GM23248 (cell line): ENCODE measurements at regions not wholly inside any gene's neighbourhood (a gene's known extent, or its start where the extent isn't known, plus 50 kb on each side); places are given as distances from the start of the nearest gene placed in this dataset.
A peak's percentile ranks its signal among the peaks of the same experiment; 100 is the strongest.

Experiments used
- DNase-seq: peaks from one replicate; pipeline ENCODE4 v3.0.0-alpha.2; 2015
- H2AFZ ChIP-seq: fragments of 200-600 bp; sonication (generic); 2 replicates; pipeline ENCODE4 v1.6.1; 2016; ENCODE audit warnings: antibody characterized with exemption
- H3F3A ChIP-seq: fragments of 200-600 bp; sonication (generic); 2 replicates; pipeline ENCODE4 v1.6.1; 2016; ENCODE audit warnings: mild to moderate bottlenecking, antibody characterized with exemption, mixed run types; ENCODE audit not compliant: insufficient read depth
- H3K27ac ChIP-seq: fragments of 200-600 bp; sonication (generic); 2 replicates; pipeline ENCODE4 v1.5.1; 2016; ENCODE audit warnings: mild to moderate bottlenecking
- H3K27me3 ChIP-seq: fragments of 200-600 bp; sonication (generic); replicated peaks from 2 replicates; pipeline ENCODE4 v1.6.1; 2016; ENCODE audit warnings: mild to moderate bottlenecking; ENCODE audit not compliant: insufficient read depth
- H3K36me3 ChIP-seq: fragments of 200-600 bp; sonication (generic); 2 replicates; pipeline ENCODE4 v1.6.1; 2016; ENCODE audit warnings: low read depth, mild to moderate bottlenecking
- H3K4me1 ChIP-seq: fragments of 200-600 bp; sonication (generic); 2 replicates; pipeline ENCODE4 v1.6.1; 2016; ENCODE audit warnings: mild to moderate bottlenecking; ENCODE audit not compliant: insufficient read depth
- H3K4me2 ChIP-seq: fragments of 200-600 bp; sonication (generic); one replicate; pipeline ENCODE4 v1.6.1; 2016; ENCODE audit warnings: mild to moderate bottlenecking; ENCODE audit not compliant: unreplicated experiment
- H3K4me3 ChIP-seq: fragments of 200-600 bp; sonication (generic); 2 replicates; pipeline ENCODE4 v1.5.1; 2016; ENCODE audit warnings: mild to moderate bottlenecking
- H3K79me2 ChIP-seq: fragments of 200-600 bp; sonication (generic); 2 replicates; pipeline ENCODE4 v1.6.1; 2016; ENCODE audit warnings: mild to moderate bottlenecking; ENCODE audit not compliant: insufficient read depth
- H3K9ac ChIP-seq: fragments of 200-600 bp; sonication (generic); 2 replicates; pipeline ENCODE4 v1.6.1; 2016; ENCODE audit warnings: mild to moderate bottlenecking
- H3K9me2 ChIP-seq: fragments of 200-600 bp; sonication (generic); 2 replicates; pipeline ENCODE4 v1.6.1; 2016; ENCODE audit warnings: mixed run types, mild to moderate bottlenecking, moderate library complexity; ENCODE audit not compliant: insufficient read depth
- H3K9me3 ChIP-seq: fragments of 200-600 bp; sonication (generic); one replicate; pipeline ENCODE4 v1.6.1; 2017; ENCODE audit warnings: low read depth
- H4K20me1 ChIP-seq: fragments of 200-600 bp; sonication (generic); 2 replicates; pipeline ENCODE4 v1.6.0; 2016; ENCODE audit not compliant: insufficient read depth
- EZH2 ChIP-seq: fragments of 200-600 bp; sonication (generic); IDR thresholded peaks from 2 replicates; pipeline ENCODE4 v1.6.1; 2018; ENCODE audit warnings: antibody characterized with exemption, mild to moderate bottlenecking; ENCODE audit not compliant: insufficient read depth, poor library complexity, severe bottlenecking
- EZH2phosphoT487 ChIP-seq: fragments of 200-600 bp; sonication (generic); IDR thresholded peaks from 2 replicates; pipeline ENCODE4 v1.6.1; 2018; ENCODE audit warnings: antibody characterized with exemption, moderate library complexity, mild to moderate bottlenecking, low read depth; ENCODE audit not compliant: insufficient read depth
- WGBS, 2 experiments: methylation state at CpG; one replicate each; pipeline ENCODE4 v1.1.6; 2015 to 2017; ENCODE audit warnings: low lambda C conversion rate in 2 of 2, low coverage in 1 of 2; ENCODE audit errors: missing lambda C conversion rate in 2 of 2; 5-methylcytosine and 5-hydroxymethylcytosine counted together
- in situ Hi-C: fragments of 300-500 bp; cut with MboI; formaldehyde crosslinking; loops from 2 replicates; pipeline ENCODE4 v1.15.0; 2020

DNA sequence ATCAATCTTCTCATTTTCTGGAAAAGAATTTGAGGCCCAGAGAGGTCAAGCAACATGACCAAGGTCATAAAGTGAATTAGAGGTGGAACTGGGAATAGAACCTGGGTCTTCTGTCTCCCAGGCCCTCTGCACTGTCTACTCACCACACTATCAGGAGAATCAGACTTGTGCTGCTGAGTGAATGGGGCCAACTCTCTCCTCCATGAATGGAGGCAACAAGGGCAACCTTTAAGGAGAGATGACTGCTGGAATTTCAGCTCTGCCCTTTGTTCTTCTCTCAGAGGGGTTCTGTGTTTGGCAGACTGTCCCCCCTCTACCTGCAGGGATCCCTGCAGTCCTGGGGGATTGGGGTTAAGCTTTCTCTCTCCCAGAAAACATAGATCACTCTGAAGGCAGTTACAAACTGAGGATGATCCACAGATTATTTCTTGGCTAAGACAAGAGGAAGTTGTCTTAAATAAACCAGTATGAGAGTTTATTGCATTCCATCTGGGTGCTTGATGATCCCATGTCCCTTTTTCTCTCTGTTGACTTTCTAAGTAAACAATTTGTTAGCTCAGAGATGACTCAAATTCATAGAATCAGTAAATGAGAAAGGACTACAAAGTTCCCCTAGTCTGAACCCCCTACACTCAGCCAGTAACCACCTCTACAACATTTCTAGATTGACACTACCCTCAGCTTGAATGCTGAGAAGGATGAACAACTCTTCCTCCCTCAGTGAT is 99.0 kb upstream of the LIPC start:
- peak overlapping the region; percentile 87 for H3K4me2 ChIP-seq
- DNase-seq, result peak; percentile 77

DNA sequence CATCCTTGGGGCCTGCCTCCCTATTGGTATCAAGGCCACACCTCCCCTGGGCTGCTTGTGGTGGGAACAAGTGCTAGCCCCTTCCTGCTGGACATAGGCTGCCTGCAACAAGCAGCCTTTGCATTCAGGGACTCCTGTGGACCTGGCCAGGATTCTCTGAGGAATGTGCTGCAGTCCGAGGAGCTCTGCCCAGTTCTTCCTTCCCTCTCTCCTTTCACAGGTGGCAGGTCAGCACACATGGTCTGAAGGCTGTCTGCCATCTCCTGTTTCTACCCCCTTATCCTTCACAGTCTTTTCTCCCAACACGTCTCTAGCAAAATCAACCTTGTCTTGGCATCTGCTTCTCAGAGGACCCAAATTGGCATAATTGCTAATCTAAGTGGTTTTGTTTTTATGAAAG is 97.0 kb upstream of the LIPC start:
- Histone ChIP-seq H3K9ac (no peak overlapping the region), H3K4me3 (no peak overlapping the region), H3K4me1 (peaks cover 36% of the 10 kb centered on the region), H3K79me2 (no peaks in the 10 kb centered on the region), H3K4me2 (no peak overlapping the region), H3K27ac (no peak overlapping the region), H3K27me3 (no peaks in the 10 kb centered on the region), H4K20me1 (no peaks in the 10 kb centered on the region), H2AFZ (no peak overlapping the region), H3F3A (peaks cover 29% of the 10 kb centered on the region), H3K9me3 (no peaks in the 10 kb centered on the region), H3K9me2 (no peaks in the 10 kb centered on the region), H3K36me3 (no peaks in the 10 kb centered on the region)
- TF ChIP-seq EZH2phosphoT487 (no peak), EZH2 (no peak)
- no peak for DNase-seq
- in situ Hi-C loops, result no loop called here
- 91 to 100% methylated on average over 2 of the region's 2 CpGs for WGBS, 2 experiments

More for the DNA sequence above, 99.0 kb upstream of the LIPC start:
- Histone ChIP-seq H3K36me3 (no peaks in the 10 kb centered on the region), H2AFZ (peak overlapping the region; percentile 59; the same call in 1 of the 2 replicates), H4K20me1 (no peaks in the 10 kb centered on the region), H3K4me1 (peaks cover 36% of the 10 kb centered on the region), H3K27me3 (no peaks in the 10 kb centered on the region), H3K79me2 (no peaks in the 10 kb centered on the region), H3F3A (peaks cover 28% of the 10 kb centered on the region), H3K9ac (peak overlapping the region; percentile 73), H3K4me3 (no peak overlapping the region), H3K9me3 (no peaks in the 10 kb centered on the region), H3K9me2 (no peaks in the 10 kb centered on the region), H3K27ac (peak overlapping the region; percentile 95)
- TF ChIP-seq EZH2, result no peak
- TF ChIP-seq EZH2phosphoT487, result no peak
- in situ Hi-C loops, result no loop called here

DNA sequence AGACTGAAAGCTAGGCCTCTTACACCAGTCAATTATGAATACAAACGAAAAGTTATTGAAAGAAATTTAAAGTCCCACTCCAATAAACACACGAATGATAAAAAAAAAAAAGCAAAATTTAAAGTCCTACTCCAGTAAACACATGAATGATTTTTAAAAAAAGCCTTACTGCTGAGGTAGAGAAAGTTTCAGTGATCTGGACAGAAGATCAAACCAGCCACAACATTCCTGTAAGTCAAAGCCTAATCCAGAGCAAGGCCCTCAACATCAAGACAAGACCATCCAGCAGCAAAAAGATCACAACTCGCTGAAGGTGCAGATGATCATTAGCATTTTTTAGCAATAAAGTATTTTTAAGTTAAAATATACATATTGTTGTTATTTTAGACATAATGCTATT is 95.6 kb upstream of the LIPC start:
- H4K20me1 ChIP-seq, result no peaks in the 10 kb centered on the region
- peaks cover 30% of the 10 kb centered on the region for H3F3A ChIP-seq
- H3K79me2 ChIP-seq, result no peaks in the 10 kb centered on the region
- no peak for DNase-seq
- H3K9me3 ChIP-seq, result no peaks in the 10 kb centered on the region
- H3K4me3 ChIP-seq, result no peak overlapping the region
- no peak overlapping the region for H2AFZ ChIP-seq
- no peak overlapping the region for H3K4me2 ChIP-seq
- no peaks in the 10 kb centered on the region for H3K36me3 ChIP-seq
- WGBS, 2 experiments, result 91 to 92% methylated on average over 3 of the region's 3 CpGs
- H3K9ac ChIP-seq, result no peak overlapping the region
- in situ Hi-C loops, result no loop called here
- H3K4me1 ChIP-seq, result peaks cover 23% of the 10 kb centered on the region
- TF ChIP-seq EZH2phosphoT487 (no peak), EZH2 (no peak)
- no peak overlapping the region for H3K27ac ChIP-seq
- H3K9me2 ChIP-seq, result no peaks in the 10 kb centered on the region
- H3K27me3 ChIP-seq, result no peaks in the 10 kb centered on the region

GRCh38 chr15:58340176-58340575 is 91.6 kb upstream of the LIPC start:
- Histone ChIP-seq H3K4me1 (no peaks in the 10 kb centered on the region), H3K27ac (no peak overlapping the region), H3K4me2 (peak overlapping the region; percentile 33), H3K9ac (no peak overlapping the region), H3K4me3 (no peak overlapping the region), H3K36me3 (no peaks in the 10 kb centered on the region), H2AFZ (peak overlapping the region; percentile 42), H4K20me1 (no peaks in the 10 kb centered on the region), H3K9me2 (no peaks in the 10 kb centered on the region), H3K9me3 (no peaks in the 10 kb centered on the region), H3K79me2 (no peaks in the 10 kb centered on the region), H3F3A (peaks cover 8% of the 10 kb centered on the region; the same call in 1 of the 2 replicates), H3K27me3 (no peaks in the 10 kb centered on the region)
- no peak for TF ChIP-seq EZH2phosphoT487
- TF ChIP-seq EZH2, result no peak
- DNase-seq, result peak; percentile 77
- in situ Hi-C loops, result no loop called here
- 21 to 23% methylated on average over 3 of the region's 3 CpGs for whole genome bisulfite sequencing, 2 experiments
